ENCODE measurements at regions not wholly inside any gene's neighbourhood (a gene's known extent, or its start where the extent isn't known, plus 50 kb on each side); places are given as distances from the start of the nearest gene placed in this dataset.

- H3F3A ChIP-seq (ENCODE audit: insufficient read depth, low read length), result no peaks in the 10 kb centered on the region
- no peaks in the 10 kb centered on the region for H3K9me2 ChIP-seq (ENCODE audit: low read depth, low read length)
- no peaks in the 10 kb centered on the region for H3K27me3 ChIP-seq (ENCODE audit: insufficient read depth, low read length)
- no peaks in the 10 kb centered on the region for H4K20me1 ChIP-seq (ENCODE audit: insufficient read depth, low read length)
- no peak overlapping the region for H3K9ac ChIP-seq (ENCODE audit: low read length)
- no peak overlapping the region for H3K4me3 ChIP-seq (ENCODE audit: low read depth, low read length, poor library complexity, severe bottlenecking)
- H3K9me3 ChIP-seq (ENCODE audit: low read length), result no peaks in the 10 kb centered on the region
- H3K4me2 ChIP-seq (ENCODE audit: low read length), result no peak overlapping the region
- H2AFZ ChIP-seq (ENCODE audit: low read length), result no peak overlapping the region
- TF ChIP-seq CTCF (IDR thresholded peaks at IDR 0.05; ENCODE audit: low read length), result no peak
- TF ChIP-seq EZH2 (IDR thresholded peaks at IDR 0.05; ENCODE audit: borderline replicate concordance, low read length), result no peak
- H3K36me3 ChIP-seq (ENCODE audit: insufficient read depth, low read length), result no peaks in the 10 kb centered on the region
- H3K79me2 ChIP-seq (ENCODE audit: insufficient read depth, low read length), result no peaks in the 10 kb centered on the region
- H3K4me1 ChIP-seq (ENCODE audit: insufficient read depth, low read length, severe bottlenecking), result no peaks in the 10 kb centered on the region
- no peak overlapping the region for H3K27ac ChIP-seq (ENCODE audit: low read depth, low read length, poor library complexity, severe bottlenecking)
Measured at GRCh38 chr3:106473576-106474475, 605.0 kb upstream of the CBLB start.

- Histone ChIP-seq H2AFZ (ENCODE audit: low read length) (no peak overlapping the region), H3K9me2 (ENCODE audit: low read depth, low read length) (no peaks in the 10 kb centered on the region)
Measured at GRCh38 chr3:106482451-106482850, 613.6 kb upstream of the CBLB start.

GRCh38 chr3:106485217-106485616 is 616.4 kb upstream of the CBLB start:
- Histone ChIP-seq H3K9me3 (ENCODE audit: low read length) (no peaks in the 10 kb centered on the region), H3K4me3 (ENCODE audit: low read depth, low read length, poor library complexity, severe bottlenecking) (no peak overlapping the region), H2AFZ (ENCODE audit: low read length) (no peak overlapping the region), H3K9ac (ENCODE audit: low read length) (no peak overlapping the region), H3K27ac (ENCODE audit: low read depth, low read length, poor library complexity, severe bottlenecking) (no peak overlapping the region), H4K20me1 (ENCODE audit: insufficient read depth, low read length) (no peaks in the 10 kb centered on the region), H3K36me3 (ENCODE audit: insufficient read depth, low read length) (no peaks in the 10 kb centered on the region), H3K27me3 (ENCODE audit: insufficient read depth, low read length) (no peaks in the 10 kb centered on the region), H3F3A (ENCODE audit: insufficient read depth, low read length) (no peaks in the 10 kb centered on the region), H3K4me1 (ENCODE audit: insufficient read depth, low read length, severe bottlenecking) (no peaks in the 10 kb centered on the region), H3K79me2 (ENCODE audit: insufficient read depth, low read length) (no peaks in the 10 kb centered on the region), H3K4me2 (ENCODE audit: low read length) (no peak overlapping the region), H3K9me2 (ENCODE audit: low read depth, low read length) (no peaks in the 10 kb centered on the region)
- no peak for TF ChIP-seq CTCF (IDR thresholded peaks at IDR 0.05; ENCODE audit: low read length)
- no peak for TF ChIP-seq EZH2 (IDR thresholded peaks at IDR 0.05; ENCODE audit: borderline replicate concordance, low read length)

More at GRCh38 chr3:106482451-106482850, 613.6 kb upstream of the CBLB start:
- H3K9me3 ChIP-seq (ENCODE audit: low read length), result no peaks in the 10 kb centered on the region; the same call in 1 of the 2 replicates
- no peak overlapping the region for H3K4me2 ChIP-seq (ENCODE audit: low read length)
- no peaks in the 10 kb centered on the region for H4K20me1 ChIP-seq (ENCODE audit: insufficient read depth, low read length)
- no peaks in the 10 kb centered on the region for H3K79me2 ChIP-seq (ENCODE audit: insufficient read depth, low read length)
- H3K4me1 ChIP-seq (ENCODE audit: insufficient read depth, low read length, severe bottlenecking), result no peaks in the 10 kb centered on the region
- no peak overlapping the region for H3K27ac ChIP-seq (ENCODE audit: low read depth, low read length, poor library complexity, severe bottlenecking)
- H3K4me3 ChIP-seq (ENCODE audit: low read depth, low read length, poor library complexity, severe bottlenecking), result no peak overlapping the region
- H3K27me3 ChIP-seq (ENCODE audit: insufficient read depth, low read length), result no peaks in the 10 kb centered on the region
- no peak overlapping the region for H3K9ac ChIP-seq (ENCODE audit: low read length)
- H3F3A ChIP-seq (ENCODE audit: insufficient read depth, low read length), result no peaks in the 10 kb centered on the region
- H3K36me3 ChIP-seq (ENCODE audit: insufficient read depth, low read length), result no peaks in the 10 kb centered on the region
- TF ChIP-seq EZH2 (IDR thresholded peaks at IDR 0.05; ENCODE audit: borderline replicate concordance, low read length) (no peak), CTCF (IDR thresholded peaks at IDR 0.05; ENCODE audit: low read length) (no peak)

Measured in OCI-LY1 (cell line).